Ovary (tissue), 7 donors: ENCODE measurements at regions not wholly inside any gene's neighbourhood (a gene's known extent, or its start where the extent isn't known, plus 50 kb on each side); places are given as distances from the start of the nearest gene placed in this dataset.

Experiments used
- DNase-seq, 5 donors: peaks; one replicate each; pipeline ENCODE4 v3.0.0-alpha.2; 2019 to 2020
- H3K27ac ChIP-seq, 2 donors: fragments of 200-600 bp; one replicate each; pipeline versions ENCODE4 v1.5.1 to v1.8.0; 2019 to 2022
- H3K27me3 ChIP-seq: fragments of 200-600 bp; one replicate; pipeline ENCODE4 v1.8.0; 2022
- H3K36me3 ChIP-seq: fragments of 200-600 bp; sonication (generic); one replicate; pipeline ENCODE4 v1.5.1; 2019
- H3K4me1 ChIP-seq: one replicate; pipeline ENCODE4 v1.8.1; 2013; ENCODE audit warnings: mild to moderate bottlenecking, moderate library complexity; ENCODE audit not compliant: insufficient read depth
- H3K4me3 ChIP-seq: fragments of 200-600 bp; sonication (generic); one replicate; pipeline ENCODE4 v1.5.1; 2017
- H3K9me3 ChIP-seq, 2 donors: fragments of 200-600 bp in 1 of 2; sonication (generic) in 1 of 2; one replicate each; pipeline versions ENCODE4 v1.5.1 to v1.8.1; 2013 to 2019; ENCODE audit warnings: mild to moderate bottlenecking in 1 of 2, moderate library complexity in 1 of 2
- CTCF ChIP-seq, 3 donors: fragments of 450-650 bp in 2 of 3; fragments of 200-600 bp in 1 of 3; IDR thresholded peaks; one replicate each; pipeline versions ENCODE4 v1.5.1 to v1.8.0; 2016 to 2022; ENCODE audit warnings: antibody characterized with exemption in 3 of 3, mild to moderate bottlenecking in 1 of 3
- EP300 ChIP-seq: sonication (generic); formaldehyde crosslinking; IDR thresholded peaks from one replicate; pipeline ENCODE4 v1.6.1; 2017; ENCODE audit warnings: antibody characterized with exemption
- POLR2A ChIP-seq: fragments of 450-650 bp; IDR thresholded peaks from one replicate; pipeline ENCODE4 v1.6.1; 2017; ENCODE audit warnings: antibody characterized with exemption, mild to moderate bottlenecking, moderate library complexity
- WGBS, 3 donors: extraction: QIAGEN DNeasy Blood & Tissue Kit in 1 of 3; methylation state at CpG; one replicate each; pipeline versions ENCODE4 v1.1.5 to v1.1.7; 2013 to 2017; 5-methylcytosine and 5-hydroxymethylcytosine counted together
- intact Hi-C, 4 donors: fragments of 100-400 bp; cut with DNase I; formaldehyde crosslinking; loops; one replicate each; pipeline versions ENCODE4 v1.11.0 to v1.15.1; 2022 to 2023
- donor health status: DM: no; HTN: no; CAD: no; lungs with moderate emphysema.
- donor health status: DM: no; HTN: no; CAD: no.
- donor health status: Bipolar disorder and iron deficiency.
- donor health status: DM: no; HTN: no; CAD: no.
- donor health status: DM: yes; HTN: yes; CAD: no.

DNA sequence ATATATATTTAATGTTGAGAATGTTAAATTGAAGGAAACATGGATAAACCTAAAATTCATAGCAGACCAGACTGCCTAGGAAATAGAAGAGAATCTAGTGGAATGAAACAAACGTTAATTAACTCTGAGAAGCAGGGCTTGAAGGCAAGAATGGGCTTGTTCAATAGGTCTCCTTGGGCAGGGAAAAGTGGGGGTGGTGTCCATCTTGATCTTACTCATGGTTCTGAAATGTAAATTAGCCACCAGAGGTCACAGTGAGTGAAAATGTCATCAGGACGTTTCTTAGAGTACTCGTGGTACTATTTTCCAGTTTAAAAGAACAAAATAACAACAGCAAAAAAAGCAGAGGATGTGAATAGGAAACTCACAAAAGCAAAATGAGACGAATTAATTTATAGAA, 66.8 kb upstream of the BTBD3 start:
- no peaks in the 10 kb centered on the region for H3K27me3 ChIP-seq
- no peaks in the 10 kb centered on the region for H3K9me3 ChIP-seq
- no peak for DNase-seq
- H3K4me1 ChIP-seq: peaks cover 2% of the 10 kb centered on the region
- no peak overlapping the region for H3K27ac ChIP-seq
- no peak overlapping the region for H3K4me3 ChIP-seq
- TF ChIP-seq EP300 (no peak), POLR2A (no peak), CTCF (IDR thresholded peaks at IDR 0.05) (no peak)
- intact Hi-C loops: no loop called here
- 16 to 26% (median 18%) methylated on average over 4 of the region's 4 CpGs for WGBS, 3 donors
- H3K36me3 ChIP-seq: no peaks in the 10 kb centered on the region

DNA sequence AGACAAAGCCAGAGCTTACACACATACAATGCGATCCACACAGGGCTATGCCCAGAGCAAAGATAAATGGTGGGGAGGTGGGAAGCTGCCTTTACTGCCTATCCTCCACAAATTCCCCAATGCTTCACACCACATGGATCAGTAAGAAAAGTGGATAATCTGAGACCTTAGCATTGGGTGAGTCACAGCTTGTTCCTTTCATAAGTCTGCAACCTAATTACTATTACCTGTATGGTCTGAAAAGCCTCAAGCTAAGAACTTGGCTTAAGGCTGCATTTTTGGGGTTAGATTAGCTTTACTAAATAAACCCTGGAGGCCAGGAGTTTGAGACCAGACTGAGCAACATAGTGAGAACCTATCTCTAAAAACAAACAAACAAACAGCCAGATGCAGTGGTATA, 66.0 kb upstream of the BTBD3 start:
- no peak overlapping the region for H3K4me3 ChIP-seq

DNA sequence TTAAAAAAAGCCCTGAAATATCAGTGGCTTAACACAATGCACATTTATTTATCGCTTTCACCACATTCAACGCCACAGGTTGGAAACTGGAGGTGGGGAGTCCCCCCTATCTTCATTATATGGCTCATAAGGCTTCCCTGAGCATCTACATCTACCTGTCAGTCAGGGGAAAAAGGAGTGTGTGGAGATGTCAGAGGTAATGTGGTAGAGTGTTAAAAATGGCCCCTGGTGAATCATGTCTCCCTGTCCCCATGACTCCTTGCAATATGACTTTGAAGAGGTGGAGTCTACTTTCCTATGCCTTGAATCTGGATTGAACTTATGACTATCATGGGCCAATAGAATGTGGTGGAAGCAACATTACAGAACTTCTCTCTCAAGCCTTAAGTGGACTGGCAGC, 65.5 kb upstream of the BTBD3 start:
- Histone ChIP-seq H3K27ac (no peak overlapping the region), H3K4me3 (no peak overlapping the region), H3K27me3 (no peaks in the 10 kb centered on the region), H3K36me3 (no peaks in the 10 kb centered on the region), H3K4me1 (peaks cover 2% of the 10 kb centered on the region), H3K9me3 (no peaks in the 10 kb centered on the region)
- intact Hi-C loops: no loop called here
- TF ChIP-seq CTCF (IDR thresholded peaks at IDR 0.05) (no peak), POLR2A (no peak), EP300 (no peak)
- no peak for DNase-seq
- WGBS, 3 donors: 93 to 98% (median 96%) methylated on average over 2 of the region's 2 CpGs

More for the DNA sequence above, 66.0 kb upstream of the BTBD3 start:
- intact Hi-C loops: no loop called here
- no peaks in the 10 kb centered on the region for H3K27me3 ChIP-seq
- peaks cover 2% of the 10 kb centered on the region for H3K4me1 ChIP-seq
- no peaks in the 10 kb centered on the region for H3K9me3 ChIP-seq
- no peak overlapping the region for H3K27ac ChIP-seq
- H3K36me3 ChIP-seq: no peaks in the 10 kb centered on the region
- no peak for DNase-seq
- TF ChIP-seq EP300: no peak
- WGBS, 3 donors: 55 to 78% (median 68%) methylated on average over 1 of the region's 1 CpG

- DNase-seq: no peak
- H3K36me3 ChIP-seq: no peaks in the 10 kb centered on the region
- 76 to 94% (median 86%) methylated on average over 1 of the region's 1 CpG for WGBS, 3 donors
- H3K27ac ChIP-seq: no peak overlapping the region
- no peak for TF ChIP-seq EP300
- no peak for TF ChIP-seq CTCF (IDR thresholded peaks at IDR 0.05)
- TF ChIP-seq POLR2A: no peak
- H3K27me3 ChIP-seq: no peaks in the 10 kb centered on the region
- no peaks in the 10 kb centered on the region for H3K9me3 ChIP-seq
- intact Hi-C loops: no loop called here
- H3K4me3 ChIP-seq: no peak overlapping the region
- H3K4me1 ChIP-seq: peaks cover 2% of the 10 kb centered on the region
Observed at GRCh38 chr20:11852811-11853210, 64.9 kb upstream of the BTBD3 start.

- Histone ChIP-seq H3K9me3 (no peaks in the 10 kb centered on the region), H3K36me3 (no peaks in the 10 kb centered on the region), H3K4me1 (no peaks in the 10 kb centered on the region), H3K4me3 (no peak overlapping the region), H3K27me3 (no peaks in the 10 kb centered on the region), H3K27ac (no peak overlapping the region)
- TF ChIP-seq EP300: no peak
- no peak for TF ChIP-seq CTCF (IDR thresholded peaks at IDR 0.05)
- TF ChIP-seq POLR2A: no peak
- intact Hi-C loops: no loop called here
- DNase-seq: no peak
Observed at GRCh38 chr20:11853359-11853758, 64.3 kb upstream of the BTBD3 start.
